ENCODE measurements at regions not wholly inside any gene's neighbourhood (a gene's known extent, or its start where the extent isn't known, plus 50 kb on each side); places are given as distances from the start of the nearest gene placed in this dataset.

DNA sequence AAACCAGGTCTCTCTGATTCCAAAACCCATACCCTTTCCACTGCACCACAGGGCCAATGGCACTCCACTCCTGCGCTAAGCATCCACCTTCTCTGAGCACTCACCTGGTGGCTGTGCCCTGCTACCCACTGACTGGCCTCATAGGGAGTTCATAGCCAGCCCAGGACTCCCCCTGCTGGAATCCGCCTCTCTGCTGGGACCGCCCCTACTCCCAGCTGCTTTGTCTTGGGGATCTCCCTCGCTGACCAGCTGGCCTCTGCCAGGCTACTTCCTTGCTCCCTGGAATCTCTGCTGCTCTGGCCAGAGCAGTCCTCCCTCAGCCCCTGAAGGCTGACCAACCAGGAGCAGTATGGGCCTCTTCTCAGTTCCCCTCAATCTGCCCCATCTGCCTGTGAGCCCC is 129.7 kb downstream of the FAXC start:
- no peak for DNase-seq (ENCODE audit: low read depth in 3 of 3, low spot score in 1 of 3)

DNA sequence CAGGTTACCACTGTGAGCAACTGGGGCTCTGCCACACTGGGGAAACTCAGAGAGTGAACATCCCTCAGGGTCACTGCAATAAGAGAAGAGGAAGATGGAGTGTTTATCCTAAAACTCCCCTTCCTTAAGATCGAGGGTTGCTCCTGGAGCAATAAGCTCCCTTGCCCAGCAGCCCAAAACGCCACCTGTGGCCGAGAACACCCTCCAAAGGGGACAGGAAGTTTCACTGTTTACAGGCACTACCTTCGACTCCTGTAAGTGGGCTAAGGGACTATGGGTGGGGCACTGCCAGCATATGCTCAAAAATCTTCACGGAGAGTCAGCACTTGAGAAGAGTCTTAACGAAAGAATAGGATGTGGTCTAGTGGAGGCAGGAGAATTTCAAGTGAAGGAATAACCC is 132.5 kb downstream of the FAXC start:
- no peak for DNase-seq (ENCODE audit: low read depth in 3 of 3, low spot score in 1 of 3)

DNA sequence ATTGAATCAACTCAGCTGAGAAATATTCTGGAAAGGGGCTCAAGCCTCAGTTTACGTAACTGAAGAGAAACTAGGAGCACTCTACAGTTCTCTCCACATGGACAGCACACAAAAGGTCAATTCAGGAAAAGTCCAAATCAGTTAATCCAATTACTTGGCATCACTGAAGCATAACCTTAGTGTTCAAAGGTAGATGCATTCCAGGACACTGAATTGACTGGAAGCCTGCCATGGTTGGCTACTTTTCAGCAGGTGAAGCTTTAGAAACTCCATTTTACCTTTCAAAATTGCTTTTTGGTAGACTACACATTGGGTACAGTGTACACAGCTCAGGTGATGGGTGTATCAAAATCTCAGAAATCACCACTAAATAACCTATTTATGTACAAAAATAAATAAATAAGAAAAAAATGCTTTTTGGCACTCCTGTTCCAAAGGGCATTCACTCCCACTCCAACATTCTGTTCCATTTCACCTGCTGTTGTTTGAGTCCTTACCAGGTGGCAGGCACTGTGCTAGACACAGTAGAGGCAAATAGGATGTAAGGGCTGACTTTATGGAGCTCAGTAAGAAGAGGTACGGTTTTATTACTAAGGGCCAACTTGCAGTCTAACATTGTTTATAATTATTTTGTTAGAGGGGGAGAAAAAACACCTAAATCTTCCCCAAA is 153.4 kb downstream of the FAXC start:
- no peak for DNase-seq (ENCODE audit: low read depth in 3 of 3, low spot score in 1 of 3)

DNA sequence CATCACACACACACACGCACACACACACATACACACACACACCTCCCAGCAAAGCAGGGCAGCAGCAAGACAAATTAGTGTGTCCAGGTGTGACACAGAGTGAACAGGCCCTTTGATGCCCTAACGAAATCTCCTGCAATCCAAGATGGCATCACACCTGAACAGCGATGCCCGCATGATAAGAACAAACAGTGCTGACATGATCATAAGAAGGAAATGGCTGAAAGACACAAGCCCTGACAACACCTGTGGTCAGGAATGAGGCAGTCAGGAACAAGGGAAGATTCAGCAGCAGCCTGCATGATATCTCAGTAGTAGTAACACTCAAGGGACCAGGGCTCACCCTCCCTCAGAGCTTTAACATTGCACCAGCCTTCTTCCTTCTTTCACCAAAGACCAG is 156.9 kb downstream of the FAXC start:
- no peak for DNase-seq (ENCODE audit: low read depth in 3 of 3, low spot score in 1 of 3)

DNA sequence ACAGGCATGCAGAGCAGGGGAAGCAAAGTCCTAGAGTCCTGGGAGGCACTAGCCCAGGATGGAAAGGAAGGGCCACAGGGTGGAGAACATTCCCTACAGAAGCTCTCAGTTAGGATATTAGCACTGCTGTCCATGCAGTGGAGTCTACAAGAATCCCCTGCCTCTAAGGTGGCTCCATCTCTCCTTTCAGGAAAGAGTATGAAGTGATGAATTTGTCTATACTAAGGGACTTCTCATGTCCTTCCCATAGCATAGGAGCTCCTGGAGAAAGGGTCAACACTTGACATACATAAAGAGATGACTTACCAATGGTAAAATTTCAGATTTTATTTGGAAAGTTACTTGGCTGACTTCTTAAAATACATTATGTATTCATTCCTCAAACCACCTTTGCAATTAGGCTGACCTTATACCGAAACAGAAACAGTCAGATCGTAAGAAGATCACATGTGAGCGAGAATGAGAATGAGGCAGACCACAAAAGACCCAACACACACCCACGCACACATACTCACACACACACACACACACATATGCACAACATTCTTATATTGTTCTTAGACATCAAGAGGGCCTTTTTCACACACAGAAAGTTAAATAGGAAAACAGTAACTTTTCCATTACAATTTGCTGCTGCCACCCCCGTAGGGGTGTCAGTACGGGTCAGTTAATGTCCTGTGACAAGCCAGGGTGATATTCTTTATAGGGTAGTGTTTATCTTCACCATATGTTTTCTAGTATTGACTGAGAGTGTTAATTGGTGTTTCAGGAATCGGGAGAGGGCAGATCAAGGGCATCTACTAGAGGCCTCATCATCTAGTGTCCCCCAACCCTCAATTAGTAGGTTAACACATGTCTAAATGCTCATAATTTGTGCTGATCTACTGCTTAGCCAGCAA is 159.4 kb downstream of the FAXC start:
- DNase-seq (ENCODE audit: low read depth in 3 of 3, low spot score in 1 of 3) = no peak

DNA sequence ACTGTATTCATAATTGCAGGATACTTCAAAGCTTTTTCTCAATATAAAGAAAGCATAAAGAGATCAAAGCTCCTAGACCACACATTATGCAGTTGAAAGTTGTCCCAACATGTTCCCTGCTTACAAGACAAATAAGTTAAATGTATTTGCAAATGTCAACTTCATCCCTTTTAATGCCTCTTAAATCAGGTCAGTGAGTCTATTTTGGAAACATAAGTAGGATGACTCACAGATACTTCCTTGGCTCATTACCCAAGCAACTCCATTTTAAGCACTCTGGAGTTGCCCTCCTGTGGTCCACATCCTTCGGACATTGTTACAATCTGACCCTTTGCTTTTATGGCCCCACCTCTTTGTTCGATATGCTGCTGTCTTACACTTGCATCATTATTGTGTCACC is 162.0 kb downstream of the FAXC start:
- no peak for DNase-seq (ENCODE audit: low read depth in 3 of 3, low spot score in 1 of 3)

DNA sequence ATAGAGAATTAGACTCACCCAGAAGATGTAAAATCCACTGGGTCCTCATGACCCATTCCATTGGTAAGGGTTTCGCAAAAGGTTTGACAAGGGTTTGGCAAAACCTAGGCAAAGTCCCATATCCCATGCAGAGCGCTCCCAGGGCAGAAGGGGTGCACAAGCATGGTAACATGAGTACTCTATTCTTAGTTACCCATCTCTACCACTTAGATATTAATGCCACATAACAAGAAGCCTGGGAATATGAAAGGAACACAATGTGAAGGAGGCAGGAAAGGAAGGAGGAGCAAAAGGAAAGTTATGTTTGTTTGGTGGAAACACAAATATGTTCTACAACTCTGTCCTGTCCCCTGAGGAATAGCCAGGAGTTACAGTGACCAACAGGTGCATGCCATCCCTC is 163.1 kb downstream of the FAXC start:
- no peak for DNase-seq (ENCODE audit: low read depth in 3 of 3, low spot score in 1 of 3)

DNA sequence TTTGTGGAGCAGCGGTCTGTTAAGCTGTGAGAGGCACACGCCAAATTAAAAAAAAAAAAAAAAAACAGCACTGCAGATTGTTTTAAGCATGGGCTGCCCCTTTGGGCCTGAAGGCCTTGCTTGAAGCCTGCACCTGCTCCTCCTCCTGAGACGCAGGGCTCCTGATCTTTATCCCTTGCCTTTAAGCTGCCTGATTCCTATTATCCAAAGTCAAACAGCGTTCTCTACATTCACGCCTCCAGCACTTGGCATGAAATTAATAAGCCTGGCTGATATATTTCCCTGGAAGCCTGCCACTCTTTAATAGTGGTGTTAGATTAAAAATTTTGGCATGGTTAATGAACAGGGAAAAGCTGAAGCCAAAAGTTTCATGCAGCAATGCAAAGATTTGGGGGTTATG is 163.9 kb downstream of the FAXC start:
- DNase-seq (ENCODE audit: low read depth in 3 of 3, low spot score in 1 of 3) = no peak

DNA sequence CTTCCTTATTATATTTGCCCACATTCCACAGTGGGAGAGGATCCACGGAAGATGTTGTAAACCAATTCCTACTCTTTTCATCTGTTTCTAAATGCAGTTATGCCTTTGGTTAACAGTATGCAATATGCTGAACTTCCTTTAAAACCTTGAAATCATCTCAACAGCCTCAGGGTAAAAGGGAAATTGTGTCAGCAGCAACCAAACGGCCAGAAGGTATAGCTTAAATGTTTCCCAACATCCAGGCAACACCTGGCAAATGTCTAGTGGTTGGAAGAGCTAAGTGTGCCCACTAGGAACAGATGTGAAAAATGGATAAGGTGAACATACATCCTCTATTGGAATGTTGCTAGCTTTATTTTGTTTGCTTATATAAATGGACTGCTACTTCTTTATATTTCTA is 164.8 kb downstream of the FAXC start:
- no peak for DNase-seq (ENCODE audit: low read depth in 3 of 3, low spot score in 1 of 3)

DNA sequence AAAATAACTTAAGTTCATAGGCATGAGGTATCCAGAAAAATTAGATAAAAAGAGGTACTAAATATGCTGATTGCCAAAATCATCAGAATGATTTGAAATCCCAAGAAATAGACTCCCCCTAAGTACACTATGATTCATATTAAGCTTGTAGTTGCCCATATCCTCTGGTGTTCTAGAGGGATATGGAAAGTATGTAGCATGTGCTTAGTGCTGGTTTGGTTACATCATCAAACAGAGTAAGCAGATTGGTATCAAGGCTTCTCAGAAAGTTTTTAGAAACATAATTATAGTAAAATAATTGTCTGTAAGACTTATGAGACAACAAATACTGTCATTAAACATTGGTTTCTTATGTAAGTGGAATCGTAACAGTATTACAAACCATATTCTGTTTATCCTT is 166.4 kb downstream of the FAXC start:
- no peak for DNase-seq (ENCODE audit: low read depth in 3 of 3, low spot score in 1 of 3)

DNA sequence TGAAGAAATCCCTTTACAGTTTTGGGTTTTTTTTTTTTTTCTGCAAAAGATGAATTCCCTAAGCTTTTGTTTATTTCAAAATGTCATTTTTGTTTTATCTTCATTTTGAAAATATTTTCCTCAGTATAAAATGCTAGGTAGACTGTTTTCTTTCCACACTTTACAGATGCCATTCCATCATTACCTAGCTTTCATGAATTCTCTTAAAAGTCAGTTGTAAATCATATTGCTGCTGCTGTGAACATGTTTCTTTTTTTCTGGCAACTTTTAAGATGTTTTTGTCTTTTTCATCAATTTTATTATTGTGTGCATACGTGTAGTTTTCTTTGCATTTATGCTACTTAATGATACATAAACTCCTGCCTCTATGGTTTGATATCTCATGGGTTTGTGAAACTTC is 168.3 kb downstream of the FAXC start:
- DNase-seq (ENCODE audit: low read depth in 3 of 3, low spot score in 1 of 3) = no peak

DNA sequence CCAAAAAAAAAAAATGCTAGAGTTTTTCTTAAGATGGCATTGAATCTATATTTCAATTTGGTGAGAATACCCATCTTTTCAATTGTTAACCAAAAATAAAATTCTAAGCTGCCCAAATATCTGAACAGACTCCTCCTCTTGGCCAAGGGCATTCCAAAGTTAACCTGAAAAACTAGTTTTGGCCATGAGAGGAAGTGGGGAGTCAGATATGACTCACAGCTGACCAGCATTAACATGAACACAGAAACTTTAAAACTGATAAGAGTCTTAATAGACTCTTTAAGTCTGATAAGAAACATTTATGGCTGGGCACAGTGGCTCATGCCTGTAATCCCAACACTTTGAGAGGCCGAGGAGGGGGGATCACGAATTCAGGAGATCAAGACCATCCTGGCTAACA is 171.3 kb downstream of the FAXC start:
- no peak for DNase-seq (ENCODE audit: low read depth in 3 of 3, low spot score in 1 of 3)

DNA sequence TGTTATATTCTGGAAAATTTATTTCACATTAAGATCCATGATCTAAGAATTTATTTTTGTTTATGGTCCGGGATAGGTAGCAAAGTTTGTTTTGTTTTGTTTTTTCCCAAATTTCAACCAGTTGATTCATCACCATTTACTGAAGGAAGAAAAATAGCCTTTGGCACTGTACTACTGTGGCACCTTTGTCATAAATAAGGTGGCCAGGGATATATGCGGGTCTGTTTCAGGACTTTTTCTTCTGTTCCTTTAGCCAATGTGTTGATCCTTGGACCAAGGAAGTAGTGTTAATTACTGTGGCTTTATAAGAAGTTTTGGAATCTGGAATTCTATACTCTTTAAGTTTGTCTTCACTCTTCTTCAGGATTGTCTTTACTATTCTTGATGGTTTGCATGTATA is 171.7 kb downstream of the FAXC start:
- DNase-seq (ENCODE audit: low read depth in 3 of 3, low spot score in 1 of 3) = no peak

DNA sequence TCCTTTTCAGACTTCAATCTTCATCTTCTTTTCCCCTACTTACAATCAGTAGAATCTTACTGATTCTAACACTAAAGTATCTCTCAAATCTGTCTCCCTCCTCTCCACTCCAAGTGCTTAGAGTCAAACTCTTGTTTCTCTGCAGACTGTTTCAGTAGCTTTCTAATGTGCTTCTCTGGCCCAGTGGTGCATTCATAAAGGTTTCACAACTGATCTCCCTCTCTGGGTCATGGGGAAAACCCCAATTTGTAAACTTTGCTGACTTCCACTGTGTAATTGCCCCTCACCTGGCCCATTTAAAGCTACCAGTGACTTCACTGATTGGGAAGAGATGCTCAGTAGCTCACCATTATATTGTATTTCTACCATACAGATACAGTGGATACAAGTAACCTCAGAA is 183.6 kb downstream of the FAXC start:
- no peak for DNase-seq (ENCODE audit: low read depth in 3 of 3, low spot score in 1 of 3)

DNA sequence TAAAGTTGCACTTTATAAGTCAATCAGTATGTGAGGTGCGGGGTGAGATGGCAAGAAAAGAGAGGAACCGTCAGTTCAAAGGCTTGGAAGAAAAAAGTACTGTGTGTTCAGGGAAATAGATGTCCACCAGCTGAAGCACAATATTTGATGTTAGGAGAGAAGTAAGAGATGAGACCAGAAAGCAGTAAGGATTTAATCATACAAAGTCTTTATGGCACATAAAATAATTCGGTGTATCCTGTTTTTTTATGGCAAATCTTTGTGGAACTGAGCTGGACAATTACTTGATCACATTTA is 197.2 kb downstream of the FAXC start:
- no peak for DNase-seq (ENCODE audit: low read depth in 3 of 3, low spot score in 1 of 3)

DNA sequence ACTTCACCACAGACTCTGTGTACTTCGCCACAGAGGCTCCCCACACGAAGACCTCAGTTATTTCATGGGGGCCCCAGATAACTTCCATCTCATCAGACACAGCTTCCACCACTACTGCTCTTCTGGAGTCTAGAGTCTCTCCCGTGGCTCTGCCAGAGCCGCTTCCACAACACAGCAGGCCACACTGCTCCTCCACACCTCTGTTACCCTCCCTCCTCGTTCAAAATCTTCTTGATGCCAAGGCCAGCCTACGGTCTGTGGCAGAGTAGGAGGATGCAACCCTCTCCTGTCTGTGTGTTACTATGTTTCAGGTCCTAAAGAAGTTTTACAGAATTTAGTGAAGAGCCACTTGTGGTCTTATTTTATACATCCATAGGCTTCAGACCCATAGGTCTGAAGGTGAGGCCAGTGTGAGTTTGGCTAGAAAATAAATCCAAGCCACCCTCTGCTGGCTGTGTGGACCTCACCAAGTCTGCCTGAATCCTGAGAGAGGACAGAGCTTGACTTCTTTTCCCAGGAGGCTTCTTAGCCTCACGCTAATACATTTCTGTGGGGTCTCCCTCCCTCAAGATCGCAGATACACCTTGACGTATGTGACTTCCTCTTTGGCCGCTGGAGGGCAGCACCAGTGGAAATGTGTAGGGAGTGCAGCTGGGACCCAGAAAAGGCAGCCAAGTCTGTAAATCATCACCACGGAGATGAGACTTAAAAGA is 197.7 kb downstream of the FAXC start:
- DNase-seq (ENCODE audit: low read depth in 3 of 3, low spot score in 1 of 3) = peak in 1 of 3 donors; percentile 12

DNA sequence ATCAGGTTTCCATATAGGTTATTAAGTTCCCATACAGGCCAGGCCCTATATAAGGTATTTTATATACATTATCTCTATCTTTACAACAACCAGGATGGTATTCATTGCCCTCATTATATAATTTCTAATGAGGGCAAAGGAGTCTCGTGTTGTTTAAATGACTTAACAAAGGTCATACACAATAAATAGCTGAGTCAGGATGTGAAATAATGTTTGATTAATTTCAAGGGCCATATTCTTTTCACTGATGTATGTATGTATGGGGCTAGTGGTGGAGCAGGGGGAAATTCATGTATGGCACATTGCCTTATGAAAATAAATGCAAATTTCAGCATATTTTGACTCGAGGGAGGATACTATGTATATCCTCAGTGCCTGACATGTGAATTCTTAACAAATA is 200.7 kb downstream of the FAXC start:
- no peak for DNase-seq (ENCODE audit: low read depth in 3 of 3, low spot score in 1 of 3)

DNA sequence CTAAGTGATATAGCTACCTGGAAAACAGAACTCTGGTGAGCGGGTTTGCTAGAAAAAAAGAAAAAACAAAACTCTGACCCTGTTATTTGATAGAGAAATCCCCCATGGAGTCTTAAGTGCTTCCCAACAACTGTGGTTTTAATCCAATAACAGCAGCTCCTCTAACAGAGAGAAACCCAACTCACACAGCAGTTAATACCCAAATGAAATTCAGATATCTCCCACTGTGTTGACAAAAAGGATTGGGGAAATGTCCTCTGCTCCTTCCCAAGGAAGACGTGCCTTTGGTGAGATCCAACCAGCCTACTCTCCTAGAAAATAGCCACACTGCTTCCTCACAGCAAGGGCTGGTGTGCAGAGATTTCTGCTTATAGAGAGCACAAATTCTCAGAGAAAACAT is 200.4 kb upstream of the FBXL4 start:
- DNase-seq (ENCODE audit: low read depth in 3 of 3, low spot score in 1 of 3) = no peak

DNA sequence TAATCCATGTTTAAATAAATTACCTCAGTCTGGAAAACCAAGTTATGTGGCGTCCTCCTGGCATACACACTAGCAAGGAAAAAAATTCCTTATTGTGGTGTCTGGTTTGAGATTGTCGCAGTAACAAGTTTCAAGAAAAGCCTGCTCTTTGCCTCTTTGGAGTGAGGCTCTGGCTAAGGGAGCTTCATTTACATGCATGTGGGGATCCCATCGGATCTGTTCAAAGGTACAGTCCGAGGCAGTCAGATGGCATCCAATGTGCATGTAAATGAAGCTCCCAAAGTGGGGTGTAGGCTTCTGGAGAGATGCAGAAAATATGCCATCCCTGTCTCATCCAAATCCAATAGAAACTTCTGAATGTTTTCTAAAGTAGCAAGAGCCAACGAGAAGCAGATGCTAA is 199.5 kb upstream of the FBXL4 start:
- no peak for DNase-seq (ENCODE audit: low read depth in 3 of 3, low spot score in 1 of 3)

DNA sequence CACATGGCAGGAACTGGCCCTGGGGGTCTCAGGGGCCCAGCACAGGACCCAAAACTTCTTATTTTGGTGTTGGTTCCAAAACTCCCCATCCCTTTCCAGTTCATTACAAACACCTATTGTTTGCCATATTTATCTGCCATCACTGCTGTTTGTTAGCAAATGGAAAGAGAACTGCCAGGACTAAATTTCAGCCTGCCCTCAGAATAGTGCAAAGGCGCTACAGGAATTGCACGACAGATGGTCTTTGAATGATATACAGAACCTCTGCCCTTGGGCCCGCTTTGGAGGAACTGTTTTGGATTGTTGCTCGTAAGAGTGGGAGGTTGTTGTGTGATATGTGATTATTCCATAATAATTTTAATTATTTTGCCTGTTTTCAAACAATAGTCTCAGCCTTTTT is 199.0 kb upstream of the FBXL4 start:
- no peak for DNase-seq (ENCODE audit: low read depth in 3 of 3, low spot score in 1 of 3)

DNA sequence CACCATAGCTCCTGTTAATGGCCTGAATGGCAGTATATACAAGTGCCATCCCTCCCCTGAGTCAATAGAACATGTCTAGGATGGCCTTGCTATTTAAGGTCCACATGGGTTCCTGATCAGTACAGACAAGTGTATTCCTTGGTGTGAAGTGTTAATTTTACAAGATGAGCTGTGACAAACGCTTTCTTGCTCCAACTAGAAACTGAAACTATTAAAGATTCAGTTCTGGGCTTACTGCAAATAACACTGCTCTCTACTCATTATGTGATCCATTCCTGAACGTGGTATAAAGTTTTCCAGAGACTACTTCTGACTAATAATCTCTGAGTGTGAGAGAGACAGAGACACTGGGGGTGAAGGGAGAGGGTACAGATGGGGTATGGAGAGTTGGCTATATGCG is 198.0 kb upstream of the FBXL4 start:
- no peak for DNase-seq (ENCODE audit: low read depth in 3 of 3, low spot score in 1 of 3)

DNA sequence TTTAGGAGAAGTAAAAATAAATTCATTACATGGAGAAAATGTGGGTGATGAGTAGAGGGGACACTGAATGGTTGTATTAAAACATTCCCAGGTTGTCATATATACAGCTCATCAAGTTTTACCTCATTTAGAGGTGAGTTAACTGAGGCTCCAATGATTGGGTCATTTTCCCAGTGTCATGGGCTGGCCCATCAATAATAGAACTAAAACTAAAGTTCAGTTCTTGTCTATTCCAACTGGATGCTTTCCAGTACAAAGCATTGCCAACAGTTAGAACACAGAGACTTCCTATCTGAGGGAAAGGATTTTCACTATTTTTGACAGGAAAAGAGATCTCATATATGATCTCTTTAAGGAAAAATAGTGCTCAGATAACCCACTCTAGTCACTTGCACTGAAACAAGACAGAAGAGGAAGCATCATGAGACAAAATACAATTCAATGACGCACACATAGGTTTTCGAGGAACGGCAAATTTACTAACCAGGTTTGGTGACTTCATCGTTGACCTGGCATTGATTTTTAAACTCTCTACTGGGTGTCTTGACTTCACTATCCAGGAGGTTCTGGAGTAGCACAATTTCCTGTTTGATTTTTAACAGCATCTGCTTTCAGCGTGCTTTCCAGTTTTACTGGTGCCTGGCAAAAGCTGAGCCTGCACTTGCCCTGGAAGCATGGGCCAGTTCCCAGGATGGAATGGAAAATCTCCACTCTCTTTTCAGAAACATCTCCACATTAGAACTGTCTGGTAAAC is 195.5 kb upstream of the FBXL4 start:
- no peak for DNase-seq (ENCODE audit: low read depth in 3 of 3, low spot score in 1 of 3)

Data from stimulated activated CD4-positive, alpha-beta T cell treated with anti-CD3 and anti-CD28 coated beads, TNF-alpha, amount 100 ng/mL, for 1 hour (primary cell).